HG02623 (cell line): ENCODE measurements at regions not wholly inside any gene's neighbourhood (a gene's known extent, or its start where the extent isn't known, plus 50 kb on each side); places are given as distances from the start of the nearest gene placed in this dataset.
"Not testable (repeated sequence)": the region's sequence is repeated elsewhere in the genome, so short reads cannot be mapped to it uniquely, and the experiment has no call there.

Experiments
- ATAC-seq: cut with Tn5 transposase; IDR thresholded peaks from one replicate; pipeline ENCODE4 v1.9.1; 2021; ENCODE audit warnings: moderate library complexity; ENCODE audit not compliant: unreplicated experiment

DNA sequence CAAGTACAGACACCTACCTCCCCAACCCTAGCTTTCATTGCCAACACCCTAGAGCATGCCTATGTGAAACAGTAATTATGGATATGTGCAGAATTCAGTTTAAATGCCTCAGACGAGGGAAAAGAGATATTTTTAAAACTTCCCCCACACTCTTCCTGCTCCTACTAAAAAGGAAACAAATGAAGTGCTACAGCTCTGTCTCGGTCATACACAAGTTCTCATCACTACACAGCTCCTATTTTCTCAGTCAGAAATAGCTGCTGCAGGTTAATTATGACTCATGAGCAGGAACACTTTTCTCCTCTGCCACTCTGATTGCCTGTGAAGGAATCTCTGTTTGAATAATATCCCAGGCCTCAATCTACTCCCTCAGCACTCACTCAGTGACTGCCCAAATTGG, 703.6 kb upstream of the FLRT2 start:
- no peak for ATAC-seq

DNA sequence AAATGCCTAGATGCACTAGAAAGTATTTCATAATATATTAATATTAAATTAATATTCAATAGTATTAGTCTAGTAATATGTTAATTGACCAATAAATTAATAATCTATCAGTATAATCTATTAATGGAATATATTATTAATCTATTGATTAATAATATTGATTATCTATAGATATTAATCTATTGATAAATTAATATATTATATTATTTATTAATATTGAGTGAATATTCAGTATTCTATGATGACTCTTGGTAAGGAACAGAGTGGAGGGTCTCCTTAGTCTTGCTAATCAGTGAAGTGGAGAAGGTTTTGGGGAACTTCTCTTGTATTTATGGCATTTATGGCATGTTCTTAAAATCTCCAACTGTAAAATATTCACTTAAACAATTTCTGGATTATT, 679.3 kb upstream of the FLRT2 start:
- ATAC-seq = no peak

DNA sequence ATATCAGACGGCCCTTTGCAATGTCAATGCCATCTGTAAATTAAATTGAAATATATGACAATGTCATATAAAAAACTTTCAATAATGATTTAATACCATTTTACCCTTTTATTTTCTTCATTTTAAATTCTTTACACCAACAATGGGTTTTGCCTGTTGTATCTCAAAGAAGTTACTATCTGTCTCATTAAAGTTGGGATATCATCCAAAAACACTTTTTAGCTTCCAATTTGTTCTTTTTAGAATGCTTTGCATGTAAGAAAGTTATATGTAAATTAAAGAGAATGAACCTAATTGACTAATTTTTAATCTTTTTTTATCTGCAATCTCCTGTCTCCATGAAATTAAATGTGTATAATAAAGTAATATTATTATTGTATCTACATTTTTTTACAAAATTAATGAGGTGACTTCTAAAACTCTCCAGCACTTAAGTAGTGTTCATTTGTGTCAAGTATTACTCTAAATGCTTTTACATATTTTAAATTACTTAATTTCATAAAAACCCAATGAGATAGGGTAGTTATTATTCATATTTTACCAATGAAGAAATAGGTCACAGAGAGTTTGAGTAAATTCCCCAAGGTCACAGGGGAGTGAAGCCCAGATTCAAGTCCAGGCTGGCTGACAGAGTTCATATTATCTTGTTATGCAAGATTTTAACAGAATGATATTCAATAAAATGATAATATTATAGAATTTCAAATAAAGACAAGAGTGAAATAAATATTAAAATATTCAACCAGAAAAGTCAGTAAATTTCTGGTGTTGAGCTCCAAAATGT, 673.0 kb upstream of the FLRT2 start:
- no peak for ATAC-seq

DNA sequence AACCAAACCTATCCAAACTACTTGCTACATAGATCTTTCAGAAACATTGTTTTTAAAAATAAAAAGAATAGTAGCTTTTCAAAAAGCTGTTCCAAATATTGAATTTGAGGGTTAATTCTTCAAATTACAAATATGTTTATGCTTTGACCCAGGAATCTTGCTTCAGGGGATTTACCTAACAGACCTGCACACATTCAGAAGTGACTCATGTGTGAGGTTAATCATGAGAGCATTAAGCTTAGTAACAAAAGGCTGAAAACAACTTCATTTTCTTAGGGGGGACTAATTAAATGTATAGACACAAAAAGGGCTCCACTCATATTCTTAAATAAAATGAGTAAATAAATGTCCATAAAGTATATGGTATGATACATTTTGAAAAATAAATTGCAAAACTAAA, 672.4 kb upstream of the FLRT2 start:
- no peak for ATAC-seq

DNA sequence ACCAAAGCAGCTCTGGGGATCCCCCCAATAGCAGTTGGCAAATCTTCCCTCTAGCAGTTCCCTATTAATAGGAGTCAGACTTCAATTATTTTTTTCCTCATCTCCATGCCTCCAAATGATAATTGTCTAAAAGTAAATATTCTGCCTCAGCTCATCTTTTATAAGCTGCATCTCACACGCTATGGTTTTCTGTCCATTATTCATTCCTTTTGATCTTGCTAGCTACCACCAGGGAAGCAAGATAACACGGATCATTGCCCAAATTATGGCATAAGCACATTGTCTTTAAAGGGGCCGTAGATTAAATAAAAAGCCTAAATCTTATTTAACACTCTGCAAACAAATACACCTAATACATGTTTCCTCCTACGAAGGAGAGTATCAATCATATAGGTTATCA, 670.8 kb upstream of the FLRT2 start:
- no peak for ATAC-seq

DNA sequence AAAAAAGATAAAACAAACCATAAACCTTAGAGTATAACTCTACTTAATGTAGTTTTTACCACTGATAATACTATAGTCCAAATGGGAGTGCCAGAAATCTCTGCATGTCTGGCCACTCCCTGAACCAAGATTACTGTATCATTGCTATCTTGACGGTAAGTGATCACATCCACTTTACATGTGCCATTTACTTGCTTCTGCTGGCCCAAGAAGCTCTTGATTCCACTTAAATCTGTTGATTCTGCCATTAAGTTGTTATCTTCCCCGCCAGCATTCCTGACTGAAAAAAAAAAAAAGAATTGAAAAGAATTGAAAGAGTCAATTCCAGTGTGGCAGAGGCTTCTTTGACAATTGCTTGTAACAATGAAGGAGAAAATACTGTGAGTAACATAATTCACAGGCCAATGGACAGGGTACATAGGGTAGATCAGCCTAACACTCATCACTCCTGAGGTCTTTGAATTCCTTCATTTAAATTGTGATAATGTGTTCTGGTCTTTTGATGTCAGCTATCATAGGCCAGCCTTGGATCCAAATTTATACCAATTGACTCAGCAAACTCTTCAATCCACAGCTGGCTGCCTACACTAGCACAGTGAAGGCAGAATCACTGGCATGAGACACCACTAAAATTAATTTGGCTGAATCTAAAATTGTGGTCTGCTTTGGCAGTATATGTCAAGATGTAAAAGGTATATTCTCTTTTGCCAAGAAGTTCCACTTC, 665.2 kb upstream of the FLRT2 start:
- ATAC-seq = no peak

DNA sequence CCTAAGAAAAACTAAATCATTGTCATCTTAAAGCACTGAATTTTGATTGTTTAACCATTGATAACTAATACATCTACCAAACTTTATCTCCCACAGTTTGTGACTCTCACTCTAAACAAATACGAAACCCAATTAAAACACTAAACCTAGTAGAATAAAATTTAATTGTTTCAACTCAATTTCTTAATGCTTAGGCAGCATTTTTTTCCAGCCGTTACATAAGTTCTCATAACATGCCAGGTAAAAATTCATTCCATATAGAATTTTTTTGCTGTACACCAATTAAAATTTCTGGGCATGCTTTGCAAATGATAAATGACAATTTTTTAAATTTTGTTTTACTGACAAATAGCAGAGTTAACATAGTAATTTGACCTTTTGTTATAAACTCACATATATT, 658.2 kb upstream of the FLRT2 start:
- no peak for ATAC-seq

DNA sequence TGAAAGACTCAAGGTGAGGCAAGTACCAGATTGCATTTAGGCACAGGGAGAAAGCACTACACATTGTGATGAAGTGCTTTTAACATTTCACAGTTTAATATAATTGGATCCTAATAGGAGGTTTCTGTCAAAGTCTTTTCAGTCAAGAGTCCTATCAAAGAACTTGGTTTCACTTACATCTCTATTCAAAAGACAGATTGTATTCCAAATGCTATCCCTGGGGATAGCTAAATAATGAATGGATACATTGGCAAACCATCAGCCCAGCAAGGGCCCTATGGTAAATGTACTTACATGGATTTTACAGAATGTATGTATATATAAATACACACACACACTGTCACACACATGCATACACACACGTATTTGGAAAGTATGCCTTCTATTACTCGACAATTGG, 655.5 kb upstream of the FLRT2 start:
- ATAC-seq = no peak

DNA sequence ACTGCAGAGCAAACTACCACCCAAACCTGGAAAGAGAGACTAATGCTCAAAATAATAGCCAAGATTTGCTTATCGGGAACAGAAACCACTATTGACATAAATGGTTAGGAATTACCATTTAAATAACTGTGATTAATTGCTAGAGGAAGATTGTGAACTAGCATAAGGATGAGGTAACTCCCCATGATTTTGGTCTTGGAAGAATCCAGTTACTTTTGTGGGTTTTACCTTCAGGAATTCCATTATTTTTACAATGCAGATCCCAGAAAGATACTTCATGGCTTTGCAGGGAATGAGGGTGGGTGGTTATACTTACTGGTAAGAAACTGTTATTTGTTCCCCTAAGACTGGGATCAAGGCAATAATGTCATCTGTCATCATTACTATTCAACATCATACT, 652.9 kb upstream of the FLRT2 start:
- ATAC-seq = no peak

DNA sequence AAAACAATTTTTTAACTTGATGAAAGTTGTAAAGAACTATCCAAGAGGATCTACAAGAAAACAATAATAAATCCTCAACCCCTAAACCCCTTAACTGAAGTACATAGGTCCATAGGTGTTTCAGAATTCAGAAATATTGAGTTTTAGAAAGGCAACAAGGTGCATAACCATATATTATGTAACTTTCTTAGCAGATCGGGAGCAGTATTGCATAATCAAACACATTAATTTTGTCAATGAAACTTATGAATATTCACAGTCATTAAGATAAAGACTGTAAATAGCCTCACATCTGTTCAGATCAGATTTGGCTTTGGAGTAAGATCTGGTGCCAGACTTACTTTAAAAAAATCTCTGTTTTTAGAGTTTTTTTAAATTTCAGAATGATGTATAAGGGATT, 647.1 kb upstream of the FLRT2 start:
- no peak for ATAC-seq

DNA sequence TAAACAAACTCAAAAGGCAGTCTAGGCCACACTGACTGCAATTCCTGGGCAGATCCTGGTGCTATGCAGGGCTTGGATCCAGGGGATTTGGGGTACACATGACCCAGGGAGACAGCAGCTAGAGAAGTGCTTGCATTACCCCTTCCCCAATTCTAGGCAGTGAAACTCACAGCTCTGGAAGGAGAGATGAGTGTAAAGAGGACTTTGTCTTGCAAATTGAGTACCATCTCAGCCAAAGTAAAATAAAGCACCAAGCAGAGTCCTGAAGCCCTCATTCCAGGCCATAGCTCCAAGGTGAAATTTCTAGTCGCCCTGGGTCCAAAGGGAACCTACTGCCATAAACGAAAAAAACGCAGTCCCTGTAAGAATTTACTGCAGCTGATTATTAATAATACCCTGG, 644.9 kb upstream of the FLRT2 start:
- no peak for ATAC-seq

DNA sequence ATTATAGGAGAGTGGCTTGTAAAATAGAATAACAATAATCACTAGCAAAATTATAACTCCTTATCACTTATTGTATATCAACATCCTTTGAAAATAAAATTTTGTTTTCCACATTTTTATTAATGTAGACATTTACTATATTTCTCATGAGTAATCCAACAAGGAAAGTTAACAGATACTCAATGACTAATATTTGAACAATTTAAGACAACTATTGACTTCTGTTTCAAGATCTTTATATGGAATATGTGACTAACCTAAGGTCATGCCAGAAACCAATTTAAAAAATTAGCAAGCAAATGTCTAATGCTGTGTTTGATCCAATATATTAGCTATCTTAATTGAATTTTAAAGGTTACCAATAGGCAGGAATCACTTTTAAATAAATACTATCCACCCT, 638.5 kb upstream of the FLRT2 start:
- no peak for ATAC-seq

DNA sequence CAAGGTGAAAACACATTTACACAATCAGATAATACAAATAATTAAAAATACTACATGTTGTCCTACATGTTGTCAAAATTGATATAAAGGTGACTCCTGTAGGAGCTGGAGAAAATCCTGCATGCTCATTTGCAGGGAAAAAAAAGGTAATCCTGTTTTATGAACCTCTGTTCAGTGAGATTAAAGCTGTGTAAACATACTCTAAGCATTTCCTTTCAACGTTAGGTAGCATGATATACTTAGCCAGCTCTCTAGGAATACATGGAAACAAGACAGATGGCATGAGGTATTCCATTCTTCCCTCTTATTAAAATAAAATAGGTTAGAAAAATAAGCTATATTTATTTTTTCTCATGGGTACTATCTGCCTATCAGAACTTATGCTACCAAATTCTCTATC, 635.7 kb upstream of the FLRT2 start:
- no peak for ATAC-seq

DNA sequence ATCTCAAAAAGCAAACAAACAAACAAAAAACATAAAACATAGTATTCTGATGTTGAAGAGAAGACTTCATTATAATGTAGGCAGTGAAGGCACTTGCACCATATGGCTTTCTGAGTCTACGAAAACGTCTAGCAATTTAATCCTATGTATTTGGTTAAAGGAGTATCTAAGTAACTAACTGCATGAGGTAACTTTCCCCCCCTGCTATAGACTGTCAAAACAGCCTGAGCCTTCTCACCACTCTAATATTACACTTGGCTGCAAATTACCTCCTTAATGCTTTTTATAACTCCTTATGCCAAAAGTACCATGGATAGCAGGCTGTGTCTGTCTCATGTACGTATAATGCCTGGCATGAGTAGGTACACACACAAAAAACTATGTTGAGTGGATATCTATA, 607.6 kb upstream of the FLRT2 start:
- ATAC-seq = no peak

DNA sequence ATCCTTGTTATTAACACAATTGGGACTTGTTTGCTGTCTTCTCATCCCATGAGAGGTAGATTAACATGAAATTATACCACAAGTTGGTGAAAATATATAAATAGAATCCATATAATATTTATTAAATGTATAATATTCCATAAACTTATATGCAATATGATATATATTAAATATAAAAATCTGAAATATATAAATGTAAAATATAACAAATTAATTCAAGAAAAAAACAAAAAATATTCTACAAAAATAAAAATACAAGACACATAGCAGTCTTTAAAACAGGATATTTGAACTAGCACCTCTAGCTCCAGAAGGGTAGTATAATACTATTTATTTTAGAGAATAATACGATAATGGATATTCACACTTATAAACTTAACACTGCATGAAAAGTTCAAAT, 603.3 kb upstream of the FLRT2 start:
- no peak for ATAC-seq

DNA sequence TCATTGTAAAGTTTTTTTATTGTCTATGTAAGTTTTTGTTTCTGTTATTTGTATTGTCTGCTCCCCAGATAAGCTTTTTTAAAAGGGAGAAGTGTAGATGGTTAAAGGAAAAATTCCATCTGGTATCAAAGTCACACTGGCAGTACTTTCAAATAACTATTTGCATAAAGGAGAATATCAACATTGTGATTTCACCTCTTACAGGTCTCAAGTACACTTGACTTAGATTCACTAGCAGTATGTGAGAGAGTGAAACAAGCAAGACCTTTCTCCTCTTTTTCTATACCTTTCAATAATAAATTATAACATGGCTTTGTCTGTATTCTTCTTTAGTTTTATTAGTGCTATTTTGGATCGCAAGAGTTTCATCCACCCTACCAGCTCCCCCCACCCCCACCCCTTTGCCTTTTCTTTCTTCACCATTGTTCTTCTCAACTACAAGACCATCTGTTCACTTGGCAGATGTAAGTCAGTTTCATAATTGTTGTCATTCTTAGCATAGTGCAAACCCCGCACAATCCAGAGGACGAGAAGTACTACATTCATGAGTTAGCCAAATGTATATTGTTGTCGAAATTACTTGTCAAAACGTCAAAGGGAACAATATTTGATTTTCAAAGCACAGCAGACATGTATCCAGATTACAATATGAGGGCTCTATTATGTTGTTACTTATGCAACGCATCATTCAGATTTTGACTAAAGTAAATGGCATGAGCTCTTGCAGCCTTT, 602.7 kb upstream of the FLRT2 start:
- no peak for ATAC-seq

DNA sequence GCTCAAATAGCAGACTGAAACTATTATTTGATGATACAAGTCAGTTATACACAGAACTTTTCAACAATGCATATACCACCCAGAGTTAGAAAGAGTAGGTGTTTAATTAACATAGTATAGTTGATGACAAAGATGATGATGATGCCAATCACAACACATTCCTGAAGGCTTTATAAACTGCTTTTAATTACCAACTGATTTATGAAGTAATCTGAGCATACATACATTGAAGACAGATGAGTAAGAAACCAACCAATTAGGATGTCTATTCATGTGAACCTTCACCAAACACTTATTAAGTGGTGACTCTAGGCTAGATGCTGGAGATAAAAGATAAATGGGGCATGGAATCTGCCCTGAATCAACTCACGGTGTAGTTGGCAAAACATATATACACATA, 600.9 kb upstream of the FLRT2 start:
- ATAC-seq = no peak

DNA sequence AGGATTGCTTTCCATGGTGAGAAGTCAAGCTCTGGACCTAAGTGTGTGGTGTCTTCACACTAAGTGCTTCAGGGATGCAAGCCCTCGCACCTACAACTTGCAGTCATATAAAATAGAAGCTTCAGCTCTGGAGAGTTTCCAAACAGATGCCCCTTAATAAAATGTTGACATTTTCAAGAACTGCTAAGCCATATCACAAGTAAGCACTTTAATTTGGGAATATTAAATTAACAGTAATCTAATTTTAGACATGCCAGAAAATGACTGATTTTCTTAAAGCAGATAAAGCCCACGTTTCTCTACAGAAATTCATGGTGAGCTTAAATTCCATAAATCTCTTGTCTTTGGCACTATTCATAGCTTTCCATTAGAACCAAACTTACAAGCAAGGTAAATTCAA, 600.1 kb upstream of the FLRT2 start:
- ATAC-seq = no peak

DNA sequence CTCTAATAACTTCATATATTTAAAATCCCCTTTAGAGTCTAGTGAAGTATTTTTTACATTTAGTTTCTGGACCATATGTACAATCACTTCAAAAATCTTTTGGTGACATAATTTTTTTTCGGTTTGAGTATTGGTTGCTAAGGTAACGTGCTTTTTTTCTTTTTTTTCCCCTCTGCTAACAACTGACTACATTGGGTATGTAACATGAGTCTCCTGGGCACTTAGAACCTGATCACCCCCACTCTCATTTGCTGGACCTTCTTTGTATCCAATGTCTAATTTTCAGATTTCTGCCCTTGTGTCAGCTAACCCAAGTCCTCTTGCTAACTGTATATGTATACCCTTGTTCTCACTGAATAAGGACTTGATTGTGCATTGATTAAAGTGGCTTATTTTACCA, 592.9 kb upstream of the FLRT2 start:
- no peak for ATAC-seq

DNA sequence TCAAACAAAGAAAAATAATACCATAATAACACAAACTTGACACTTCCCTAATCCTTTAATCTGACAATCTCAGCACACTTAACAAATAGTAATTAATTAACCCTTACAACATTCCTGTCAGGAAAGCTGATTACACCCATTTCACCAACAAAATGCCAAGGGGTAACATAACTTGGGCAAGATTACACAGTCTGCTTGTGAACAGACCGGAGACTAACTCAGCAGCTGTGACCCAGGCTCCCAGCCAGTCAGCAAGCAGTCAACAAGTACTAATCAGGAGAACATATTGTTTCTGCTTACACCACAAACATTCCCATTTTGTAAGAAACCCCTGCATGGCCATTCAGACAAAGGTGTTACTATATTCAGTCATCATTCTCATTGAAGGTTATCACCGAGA, 592.5 kb upstream of the FLRT2 start:
- no peak for ATAC-seq

DNA sequence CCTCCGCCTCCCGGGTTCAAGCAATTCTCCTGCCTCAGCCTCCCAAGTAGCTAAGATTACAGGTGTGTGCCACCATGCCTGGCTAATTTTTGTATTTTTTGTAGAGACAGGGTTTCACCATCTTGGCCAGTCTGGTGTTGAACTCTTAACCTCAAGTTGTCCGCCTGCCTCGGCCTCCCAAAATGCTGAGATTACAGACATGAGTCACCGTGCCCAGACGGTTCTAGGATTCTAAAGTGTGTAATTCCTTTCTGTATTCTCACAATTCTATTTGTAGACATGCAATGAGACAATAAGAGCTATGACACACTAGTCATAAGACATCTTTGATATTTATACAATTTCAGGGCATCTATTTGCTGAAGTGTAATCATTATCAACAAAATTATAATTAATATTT, 585.0 kb upstream of the FLRT2 start:
- ATAC-seq = not testable (repeated sequence)

DNA sequence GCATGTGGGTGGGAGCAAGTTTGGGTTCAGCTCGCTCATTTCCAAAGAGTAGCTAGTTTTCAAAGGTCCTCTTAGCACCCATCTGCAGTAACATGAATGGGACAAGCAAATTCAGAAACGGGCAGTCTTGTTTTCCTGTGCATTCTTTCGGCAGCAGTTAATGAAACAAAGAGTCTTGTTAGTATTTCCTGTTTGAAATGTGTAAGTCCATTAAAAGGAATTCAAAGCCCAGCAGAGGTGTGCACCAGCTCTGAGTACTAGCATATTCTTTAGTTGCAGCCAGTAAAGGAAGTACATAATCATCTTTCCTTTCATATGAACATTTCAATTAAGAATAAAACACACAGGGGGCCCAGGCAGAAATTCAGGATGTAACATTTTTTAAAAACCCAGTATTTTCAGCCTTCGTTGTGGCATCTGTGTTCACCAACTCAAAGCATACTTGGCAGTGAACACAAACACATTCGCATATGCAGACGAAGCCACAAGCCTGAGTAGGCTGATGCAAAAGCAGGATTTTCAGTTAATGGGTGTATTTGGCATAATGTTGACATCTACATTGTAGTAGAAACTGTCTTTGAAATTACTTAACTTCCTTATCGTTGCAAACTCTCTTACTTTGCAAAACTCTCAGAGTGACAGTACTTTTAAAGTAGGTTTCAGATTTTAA, 570.0 kb upstream of the FLRT2 start:
- ATAC-seq = no peak
